K562 (cell line): ENCODE measurements at regions not wholly inside any gene's neighbourhood (a gene's known extent, or its start where the extent isn't known, plus 50 kb on each side); places are given as distances from the start of the nearest gene placed in this dataset.

Experiments
- CEBPG ChIP-seq, 3 experiments: fragments of 200-800 bp in 1 of 3; sonication (Bioruptor generic) in 1 of 3; sonication (generic) in 1 of 3; formaldehyde crosslinking in 1 of 3; IDR thresholded peaks in 2 of 3; conservative IDR thresholded peaks in 1 of 3; 2 replicates each; pipeline versions ENCODE4 v1.6.1 to v1.8.0; 2016 to 2022; ENCODE audit warnings: missing compliant biosample characterization in 2 of 3, missing genetic modification characterization in 2 of 3, mild to moderate bottlenecking in 1 of 3, missing genetic modification reagents in 1 of 3
- CHD2 ChIP-seq: IDR thresholded peaks from 2 replicates; pipeline ENCODE4 v1.6.1; 2011; ENCODE audit warnings: low read depth, low read length
- ESRRB ChIP-seq: fragments of 250-450 bp; sonication (Bioruptor Pico); IDR thresholded peaks from 2 replicates; pipeline ENCODE4 v1.5.0; 2020; ENCODE audit warnings: mild to moderate bottlenecking, moderate library complexity, borderline replicate concordance
- MTA2 ChIP-seq: fragments of 450-650 bp; IDR thresholded peaks from 2 replicates; pipeline ENCODE4 v1.6.1; 2016; ENCODE audit warnings: low read depth
- NR2C1 ChIP-seq, 2 experiments: fragments of 450-650 bp; IDR thresholded peaks; 2 replicates each; pipeline ENCODE4 v1.6.1; 2017; ENCODE audit warnings: mild to moderate bottlenecking in 2 of 2, antibody characterized with exemption in 1 of 2, inconsistent platforms in 1 of 2, missing compliant biosample characterization in 1 of 2, missing genetic modification characterization in 1 of 2
- RHOXF2B ChIP-seq: fragments of 250-450 bp; sonication (Bioruptor Pico); conservative IDR thresholded peaks from 2 replicates; pipeline ENCODE4 v1.5.1; 2021
- TF ChIP-seq, protein P1 (sequence below): fragments of 450-650 bp; formaldehyde crosslinking; IDR thresholded peaks from 2 replicates; pipeline ENCODE4 v1.4.0; 2020; ENCODE audit warnings: mild to moderate bottlenecking, moderate library complexity
- TF ChIP-seq, protein P2 (sequence below): fragments of 450-650 bp; IDR thresholded peaks from 2 replicates; pipeline ENCODE4 v1.6.1; 2017; ENCODE audit warnings: antibody characterized with exemption, mild to moderate bottlenecking
- TF ChIP-seq, protein P3 (sequence below): sonication (generic); formaldehyde crosslinking; IDR thresholded peaks from 2 replicates; pipeline ENCODE4 v1.4.0; 2020; ENCODE audit warnings: mild to moderate bottlenecking, missing genetic modification reagents

DNA sequence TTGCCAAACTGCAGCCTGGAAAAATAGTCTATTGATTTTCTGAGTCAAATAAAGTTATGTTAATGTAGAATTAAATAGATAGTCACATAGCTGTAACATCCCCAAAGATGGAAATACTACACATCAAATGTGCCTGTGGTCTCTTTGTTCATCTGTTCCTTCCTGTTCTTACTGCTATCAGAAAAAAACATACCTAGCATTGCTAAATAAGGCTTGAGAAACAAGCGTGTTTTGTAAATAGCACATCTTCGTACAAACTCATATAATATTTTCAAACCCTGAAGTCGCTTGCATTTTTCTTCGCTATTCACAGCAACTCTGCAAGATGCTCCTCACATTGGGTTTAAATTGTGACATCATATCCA lies 116.1 kb downstream of the KLF6 start:
- TF ChIP-seq ESRRB (CRISPR knock-in tag): no peak
- no peak for TF ChIP-seq MTA2
- TF ChIP-seq, protein P1, sequence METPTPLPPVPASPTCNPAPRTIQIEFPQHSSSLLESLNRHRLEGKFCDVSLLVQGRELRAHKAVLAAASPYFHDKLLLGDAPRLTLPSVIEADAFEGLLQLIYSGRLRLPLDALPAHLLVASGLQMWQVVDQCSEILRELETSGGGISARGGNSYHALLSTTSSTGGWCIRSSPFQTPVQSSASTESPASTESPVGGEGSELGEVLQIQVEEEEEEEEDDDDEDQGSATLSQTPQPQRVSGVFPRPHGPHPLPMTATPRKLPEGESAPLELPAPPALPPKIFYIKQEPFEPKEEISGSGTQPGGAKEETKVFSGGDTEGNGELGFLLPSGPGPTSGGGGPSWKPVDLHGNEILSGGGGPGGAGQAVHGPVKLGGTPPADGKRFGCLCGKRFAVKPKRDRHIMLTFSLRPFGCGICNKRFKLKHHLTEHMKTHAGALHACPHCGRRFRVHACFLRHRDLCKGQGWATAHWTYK (CRISPR knock-in tag): no peak
- TF ChIP-seq CEBPG (CRISPR knock-in tag; IDR thresholded peaks at IDR 0.05): no peak
- TF ChIP-seq CEBPG (tag; conservative IDR thresholded peaks at IDR 0.05 in 1 of 2, IDR thresholded peaks at IDR 0.05 in 1 of 2): no peak
- no peak for TF ChIP-seq CHD2
- no peak for TF ChIP-seq RHOXF2B (CRISPR knock-in tag)
- TF ChIP-seq, protein P2, sequence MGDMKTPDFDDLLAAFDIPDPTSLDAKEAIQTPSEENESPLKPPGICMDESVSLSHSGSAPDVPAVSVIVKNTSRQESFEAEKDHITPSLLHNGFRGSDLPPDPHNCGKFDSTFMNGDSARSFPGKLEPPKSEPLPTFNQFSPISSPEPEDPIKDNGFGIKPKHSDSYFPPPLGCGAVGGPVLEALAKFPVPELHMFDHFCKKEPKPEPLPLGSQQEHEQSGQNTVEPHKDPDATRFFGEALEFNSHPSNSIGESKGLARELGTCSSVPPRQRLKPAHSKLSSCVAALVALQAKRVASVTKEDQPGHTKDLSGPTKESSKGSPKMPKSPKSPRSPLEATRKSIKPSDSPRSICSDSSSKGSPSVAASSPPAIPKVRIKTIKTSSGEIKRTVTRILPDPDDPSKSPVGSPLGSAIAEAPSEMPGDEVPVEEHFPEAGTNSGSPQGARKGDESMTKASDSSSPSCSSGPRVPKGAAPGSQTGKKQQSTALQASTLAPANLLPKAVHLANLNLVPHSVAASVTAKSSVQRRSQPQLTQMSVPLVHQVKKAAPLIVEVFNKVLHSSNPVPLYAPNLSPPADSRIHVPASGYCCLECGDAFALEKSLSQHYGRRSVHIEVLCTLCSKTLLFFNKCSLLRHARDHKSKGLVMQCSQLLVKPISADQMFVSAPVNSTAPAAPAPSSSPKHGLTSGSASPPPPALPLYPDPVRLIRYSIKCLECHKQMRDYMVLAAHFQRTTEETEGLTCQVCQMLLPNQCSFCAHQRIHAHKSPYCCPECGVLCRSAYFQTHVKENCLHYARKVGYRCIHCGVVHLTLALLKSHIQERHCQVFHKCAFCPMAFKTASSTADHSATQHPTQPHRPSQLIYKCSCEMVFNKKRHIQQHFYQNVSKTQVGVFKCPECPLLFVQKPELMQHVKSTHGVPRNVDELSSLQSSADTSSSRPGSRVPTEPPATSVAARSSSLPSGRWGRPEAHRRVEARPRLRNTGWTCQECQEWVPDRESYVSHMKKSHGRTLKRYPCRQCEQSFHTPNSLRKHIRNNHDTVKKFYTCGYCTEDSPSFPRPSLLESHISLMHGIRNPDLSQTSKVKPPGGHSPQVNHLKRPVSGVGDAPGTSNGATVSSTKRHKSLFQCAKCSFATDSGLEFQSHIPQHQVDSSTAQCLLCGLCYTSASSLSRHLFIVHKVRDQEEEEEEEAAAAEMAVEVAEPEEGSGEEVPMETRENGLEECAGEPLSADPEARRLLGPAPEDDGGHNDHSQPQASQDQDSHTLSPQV: no peak
- TF ChIP-seq NR2C1 (IDR thresholded peaks at IDR 0.05): no peak
- TF ChIP-seq NR2C1 (tag; IDR thresholded peaks at IDR 0.05): no peak
- TF ChIP-seq, protein P3, sequence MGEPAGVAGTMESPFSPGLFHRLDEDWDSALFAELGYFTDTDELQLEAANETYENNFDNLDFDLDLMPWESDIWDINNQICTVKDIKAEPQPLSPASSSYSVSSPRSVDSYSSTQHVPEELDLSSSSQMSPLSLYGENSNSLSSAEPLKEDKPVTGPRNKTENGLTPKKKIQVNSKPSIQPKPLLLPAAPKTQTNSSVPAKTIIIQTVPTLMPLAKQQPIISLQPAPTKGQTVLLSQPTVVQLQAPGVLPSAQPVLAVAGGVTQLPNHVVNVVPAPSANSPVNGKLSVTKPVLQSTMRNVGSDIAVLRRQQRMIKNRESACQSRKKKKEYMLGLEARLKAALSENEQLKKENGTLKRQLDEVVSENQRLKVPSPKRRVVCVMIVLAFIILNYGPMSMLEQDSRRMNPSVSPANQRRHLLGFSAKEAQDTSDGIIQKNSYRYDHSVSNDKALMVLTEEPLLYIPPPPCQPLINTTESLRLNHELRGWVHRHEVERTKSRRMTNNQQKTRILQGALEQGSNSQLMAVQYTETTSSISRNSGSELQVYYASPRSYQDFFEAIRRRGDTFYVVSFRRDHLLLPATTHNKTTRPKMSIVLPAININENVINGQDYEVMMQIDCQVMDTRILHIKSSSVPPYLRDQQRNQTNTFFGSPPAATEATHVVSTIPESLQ (CRISPR knock-in tag): no peak
